ENCODE measurements at regions not wholly inside any gene's neighbourhood (a gene's known extent, or its start where the extent isn't known, plus 50 kb on each side); places are given as distances from the start of the nearest gene placed in this dataset.

- DNase-seq (ENCODE audit: insufficient read length, low spot score) (no peak), FAIRE-seq (no peak)
- TF ChIP-seq, protein P1, sequence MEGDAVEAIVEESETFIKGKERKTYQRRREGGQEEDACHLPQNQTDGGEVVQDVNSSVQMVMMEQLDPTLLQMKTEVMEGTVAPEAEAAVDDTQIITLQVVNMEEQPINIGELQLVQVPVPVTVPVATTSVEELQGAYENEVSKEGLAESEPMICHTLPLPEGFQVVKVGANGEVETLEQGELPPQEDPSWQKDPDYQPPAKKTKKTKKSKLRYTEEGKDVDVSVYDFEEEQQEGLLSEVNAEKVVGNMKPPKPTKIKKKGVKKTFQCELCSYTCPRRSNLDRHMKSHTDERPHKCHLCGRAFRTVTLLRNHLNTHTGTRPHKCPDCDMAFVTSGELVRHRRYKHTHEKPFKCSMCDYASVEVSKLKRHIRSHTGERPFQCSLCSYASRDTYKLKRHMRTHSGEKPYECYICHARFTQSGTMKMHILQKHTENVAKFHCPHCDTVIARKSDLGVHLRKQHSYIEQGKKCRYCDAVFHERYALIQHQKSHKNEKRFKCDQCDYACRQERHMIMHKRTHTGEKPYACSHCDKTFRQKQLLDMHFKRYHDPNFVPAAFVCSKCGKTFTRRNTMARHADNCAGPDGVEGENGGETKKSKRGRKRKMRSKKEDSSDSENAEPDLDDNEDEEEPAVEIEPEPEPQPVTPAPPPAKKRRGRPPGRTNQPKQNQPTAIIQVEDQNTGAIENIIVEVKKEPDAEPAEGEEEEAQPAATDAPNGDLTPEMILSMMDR (IDR thresholded peaks at IDR 0.05; ENCODE audit: insufficient read depth, missing control alignments): no peak
Measured at GRCh38 chr7:108627476-108628051, 57.9 kb downstream of the DNAJB9 start.

DNA sequence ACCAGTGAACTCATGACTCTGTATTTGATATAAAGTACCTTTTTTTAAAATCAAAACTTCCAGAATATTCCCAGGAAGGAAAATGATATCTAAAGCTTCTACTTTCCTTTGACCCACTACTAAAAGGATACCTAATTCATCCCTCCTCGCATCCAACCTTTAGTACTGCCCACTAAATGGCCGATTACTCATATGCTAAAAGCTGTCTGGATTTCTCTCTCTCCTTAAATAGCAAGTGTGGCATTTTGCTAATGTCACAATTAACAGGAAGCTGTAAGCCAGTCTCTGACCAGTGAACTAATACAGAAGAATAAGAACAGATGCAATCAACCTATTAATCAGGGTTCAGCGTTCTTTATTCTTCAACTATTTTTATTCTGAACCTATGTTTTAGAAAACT, 59.0 kb downstream of the DNAJB9 start:
- TF ChIP-seq, protein P1 (IDR thresholded peaks at IDR 0.05; ENCODE audit: insufficient read depth, missing control alignments): no peak
- DNase-seq (ENCODE audit: insufficient read length, low spot score) (no peak), FAIRE-seq (no peak)

DNA sequence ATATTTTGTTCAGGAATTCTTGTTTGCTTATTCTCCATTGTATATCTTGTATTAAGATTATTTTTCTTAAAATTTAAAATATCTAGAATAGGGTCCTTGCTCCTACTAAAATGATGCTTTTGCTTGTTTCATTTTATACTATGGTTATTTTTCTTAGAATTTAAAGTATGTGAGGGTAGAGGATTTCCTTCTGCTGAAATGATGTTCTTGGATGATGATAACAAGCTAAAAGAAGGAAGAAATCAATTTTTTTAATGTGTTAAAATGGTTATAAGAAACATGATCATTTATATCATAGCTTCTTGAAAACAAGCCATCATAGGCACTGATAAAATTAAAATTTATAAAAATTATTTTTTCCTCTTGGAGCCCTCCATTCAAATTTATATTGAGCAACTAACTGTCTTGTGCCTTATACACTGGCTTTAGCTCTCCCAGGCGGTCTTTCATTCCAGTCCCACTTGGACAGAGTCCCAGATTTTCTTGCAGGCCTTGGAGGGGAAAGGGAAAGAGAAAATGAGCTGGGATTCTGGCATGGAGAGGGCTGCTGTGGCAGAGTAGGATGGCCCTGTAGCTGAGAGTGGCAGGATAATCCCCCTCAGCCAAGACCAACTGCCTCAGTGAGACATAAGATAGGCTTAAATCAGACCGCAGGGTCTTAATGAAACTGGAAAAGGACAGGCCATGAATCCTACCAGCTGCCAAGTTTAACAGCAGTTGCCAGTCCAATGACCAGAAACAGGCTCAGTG, 60.2 kb downstream of the DNAJB9 start:
- TF ChIP-seq, protein P1 (IDR thresholded peaks at IDR 0.05; ENCODE audit: insufficient read depth, missing control alignments): no peak
- FAIRE-seq (no peak), DNase-seq (ENCODE audit: insufficient read length, low spot score) (no peak)

- no peak for DNase-seq (ENCODE audit: insufficient read length, low spot score)
- TF ChIP-seq, protein P1 (IDR thresholded peaks at IDR 0.05; ENCODE audit: insufficient read depth, missing control alignments): no peak
- no peak for FAIRE-seq
Measured at GRCh38 chr7:108634036-108634435, 64.4 kb downstream of the DNAJB9 start.

DNA sequence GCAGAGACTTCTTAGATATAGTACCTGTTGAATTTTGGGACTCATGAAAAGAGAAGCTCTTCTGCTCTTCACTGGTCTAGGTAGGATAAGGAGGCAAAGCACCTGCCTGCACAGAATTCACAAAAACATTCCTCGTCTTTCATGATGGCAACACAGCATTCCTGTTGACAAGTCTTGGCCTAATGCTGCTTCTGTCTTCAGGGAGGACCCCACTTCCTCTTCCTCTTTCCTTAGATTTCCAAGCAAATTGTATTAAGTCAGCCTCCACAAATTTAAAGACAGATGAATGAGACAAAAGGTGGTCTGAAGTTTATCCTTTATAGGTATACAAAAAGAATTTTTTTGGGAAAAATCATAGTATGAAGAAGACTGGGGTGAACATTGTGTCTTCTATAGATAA, 64.9 kb downstream of the DNAJB9 start:
- DNase-seq (ENCODE audit: insufficient read length, low spot score) (no peak), FAIRE-seq (no peak)
- TF ChIP-seq, protein P1 (IDR thresholded peaks at IDR 0.05; ENCODE audit: insufficient read depth, missing control alignments): no peak

DNA sequence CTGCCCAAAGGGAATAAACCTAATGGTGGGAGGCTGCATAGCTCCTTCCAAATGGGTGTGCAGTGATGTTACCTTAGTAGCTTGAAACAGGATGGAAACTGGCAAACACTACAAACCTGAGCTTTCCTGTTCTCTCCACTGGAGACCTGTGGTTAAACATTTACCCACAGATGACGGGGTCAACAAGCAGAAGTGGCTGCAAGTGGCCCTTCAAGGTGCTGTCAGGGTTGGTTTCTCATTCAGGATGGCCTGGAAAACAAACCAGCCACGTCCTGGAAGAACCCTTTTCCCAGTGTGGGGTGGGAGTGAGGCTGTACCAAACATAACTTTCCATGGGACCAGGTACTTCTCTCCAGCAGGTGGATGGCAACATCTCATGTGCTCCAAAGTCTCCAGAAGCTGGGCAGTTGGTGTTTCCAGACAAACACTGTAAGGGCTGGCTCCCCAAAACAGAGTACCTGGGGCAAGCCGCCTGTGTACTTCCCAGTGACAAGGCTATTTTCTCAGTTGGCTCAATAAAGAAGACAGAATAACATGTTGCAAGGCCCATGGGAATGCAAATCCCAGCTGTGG, 67.5 kb downstream of the DNAJB9 start:
- TF ChIP-seq, protein P1 (IDR thresholded peaks at IDR 0.05; ENCODE audit: insufficient read depth, missing control alignments): no peak
- FAIRE-seq (no peak), DNase-seq (ENCODE audit: insufficient read length, low spot score) (no peak)

DNA sequence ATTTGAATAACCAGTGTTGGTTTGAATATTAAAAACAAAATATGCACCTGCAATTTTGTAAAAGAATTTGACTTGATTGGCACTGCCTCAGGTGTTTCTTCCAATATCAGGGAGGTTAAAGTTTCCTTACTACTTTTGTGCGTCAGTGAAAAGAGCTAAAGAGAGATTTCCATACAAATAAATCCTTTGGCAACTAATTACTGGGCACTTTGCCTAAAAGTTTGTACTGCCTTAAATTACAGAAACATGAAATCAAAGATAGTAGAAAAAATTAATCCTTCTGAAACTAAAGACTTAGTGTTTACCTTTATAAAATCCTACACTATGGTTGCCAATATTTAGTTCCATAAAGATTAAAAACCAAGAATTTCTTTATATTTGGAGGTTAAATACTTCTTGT, 72.5 kb downstream of the DNAJB9 start:
- no peak for FAIRE-seq
- TF ChIP-seq, protein P1 (IDR thresholded peaks at IDR 0.05; ENCODE audit: insufficient read depth, missing control alignments): no peak

More for the DNA sequence above, 72.5 kb downstream of the DNAJB9 start:
- DNase-seq (ENCODE audit: insufficient read length, low spot score): no peak
